Activated naive CD8-positive, alpha-beta T cell treated with anti-CD3 and anti-CD28 coated beads for 36 hours (primary cell): ENCODE measurements at regions not wholly inside any gene's neighbourhood (a gene's known extent, or its start where the extent isn't known, plus 50 kb on each side); places are given as distances from the start of the nearest gene placed in this dataset.

ENCODE experiments used
- DNase-seq: peaks from one replicate; pipeline ENCODE4 v3.0.0; 2021
- H3K27ac Mint-ChIP-seq: one replicate; pipeline ENCODE4 v1.8.0; 2022; ENCODE audit warnings: mild to moderate bottlenecking, moderate library complexity, mixed read lengths
- H3K27me3 Mint-ChIP-seq: one replicate; pipeline ENCODE4 v1.8.0; 2022; ENCODE audit warnings: mild to moderate bottlenecking, mixed read lengths
- H3K36me3 Mint-ChIP-seq: one replicate; pipeline ENCODE4 v1.8.0; 2021; ENCODE audit warnings: mild to moderate bottlenecking, mixed read lengths
- H3K4me1 Mint-ChIP-seq: one replicate; pipeline ENCODE4 v1.8.0; 2021; ENCODE audit warnings: mixed read lengths
- H3K4me3 Mint-ChIP-seq: one replicate; pipeline ENCODE4 v1.8.0; 2022; ENCODE audit warnings: mild to moderate bottlenecking, moderate library complexity, mixed read lengths
- H3K9me3 Mint-ChIP-seq: one replicate; pipeline ENCODE4 v1.8.0; 2022; ENCODE audit warnings: mixed read lengths

DNA sequence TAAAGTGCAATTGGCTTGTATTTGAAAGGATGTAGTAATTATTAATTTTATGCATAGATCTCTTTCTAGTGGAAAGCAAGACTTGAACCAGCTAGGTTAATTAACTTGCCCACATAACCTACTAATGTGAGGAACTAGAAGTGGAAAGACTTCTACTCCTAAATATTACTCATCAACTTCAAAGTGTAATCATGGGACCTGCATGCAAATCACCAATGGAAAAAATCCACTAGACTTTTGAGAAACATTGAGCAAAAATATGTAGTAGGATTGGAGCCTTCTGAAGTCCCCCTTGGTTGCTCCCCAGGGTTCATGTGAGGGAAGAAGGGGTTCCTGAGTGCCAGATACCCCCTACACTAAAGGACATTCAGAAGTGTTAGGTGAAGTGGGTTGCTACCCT, 240.2 kb downstream of the PTEN start:
- no peaks in the 10 kb centered on the region for H3K27me3 Mint-ChIP-seq

DNA sequence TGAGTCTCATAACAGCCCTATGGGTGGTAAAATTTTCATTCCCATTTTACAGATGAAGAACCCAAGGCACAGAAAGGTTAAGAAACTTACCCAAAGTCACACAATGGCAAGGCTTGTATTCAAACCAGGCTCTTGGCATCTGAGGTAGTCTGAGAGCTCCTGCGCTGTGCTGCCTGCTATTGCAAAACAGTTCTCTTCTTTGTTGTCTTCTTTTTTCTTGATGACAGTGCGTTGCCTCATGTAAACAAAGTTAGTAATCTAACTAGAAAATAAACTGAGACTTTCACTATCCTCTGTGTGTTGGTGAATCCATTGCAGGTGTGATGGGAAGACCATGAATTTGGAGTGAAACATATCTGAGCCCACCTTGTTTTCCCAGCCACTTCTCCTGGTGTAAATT, 240.8 kb downstream of the PTEN start:
- DNase-seq: no peak
- Mint-ChIP-seq H3K27ac (no peak overlapping the region), H3K36me3 (no peaks in the 10 kb centered on the region), H3K27me3 (no peaks in the 10 kb centered on the region), H3K4me1 (peaks cover 22% of the 10 kb centered on the region), H3K9me3 (no peaks in the 10 kb centered on the region), H3K4me3 (no peak overlapping the region)

More for the DNA sequence above, 240.2 kb downstream of the PTEN start:
- Mint-ChIP-seq H3K27ac (no peak overlapping the region), H3K36me3 (no peaks in the 10 kb centered on the region), H3K9me3 (no peaks in the 10 kb centered on the region), H3K4me3 (no peak overlapping the region), H3K4me1 (peaks cover 22% of the 10 kb centered on the region)
- no peak for DNase-seq

DNA sequence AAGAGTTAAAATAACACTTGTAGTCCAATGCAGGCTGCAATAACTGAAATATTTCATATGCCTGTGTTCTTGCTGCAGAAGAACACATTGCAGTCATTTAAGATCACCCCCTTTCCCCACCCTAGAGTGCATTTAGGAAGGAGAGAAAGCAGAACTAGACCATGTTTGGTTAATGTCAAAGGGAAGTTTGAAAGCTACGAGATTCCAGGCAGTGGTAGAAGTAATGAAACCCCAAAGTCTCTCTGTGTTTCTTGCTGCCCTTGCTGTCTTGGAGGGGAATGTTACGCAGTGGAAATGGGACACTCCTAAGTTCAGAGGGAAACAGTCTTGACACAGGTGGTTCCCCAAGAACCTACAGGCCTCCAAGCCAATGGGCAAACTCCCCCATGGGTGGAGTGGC, 242.9 kb downstream of the PTEN start:
- Mint-ChIP-seq H3K36me3 (no peaks in the 10 kb centered on the region), H3K27me3 (no peaks in the 10 kb centered on the region), H3K27ac (no peak overlapping the region), H3K4me1 (peaks cover 29% of the 10 kb centered on the region), H3K4me3 (no peak overlapping the region), H3K9me3 (no peaks in the 10 kb centered on the region)
- DNase-seq: no peak

DNA sequence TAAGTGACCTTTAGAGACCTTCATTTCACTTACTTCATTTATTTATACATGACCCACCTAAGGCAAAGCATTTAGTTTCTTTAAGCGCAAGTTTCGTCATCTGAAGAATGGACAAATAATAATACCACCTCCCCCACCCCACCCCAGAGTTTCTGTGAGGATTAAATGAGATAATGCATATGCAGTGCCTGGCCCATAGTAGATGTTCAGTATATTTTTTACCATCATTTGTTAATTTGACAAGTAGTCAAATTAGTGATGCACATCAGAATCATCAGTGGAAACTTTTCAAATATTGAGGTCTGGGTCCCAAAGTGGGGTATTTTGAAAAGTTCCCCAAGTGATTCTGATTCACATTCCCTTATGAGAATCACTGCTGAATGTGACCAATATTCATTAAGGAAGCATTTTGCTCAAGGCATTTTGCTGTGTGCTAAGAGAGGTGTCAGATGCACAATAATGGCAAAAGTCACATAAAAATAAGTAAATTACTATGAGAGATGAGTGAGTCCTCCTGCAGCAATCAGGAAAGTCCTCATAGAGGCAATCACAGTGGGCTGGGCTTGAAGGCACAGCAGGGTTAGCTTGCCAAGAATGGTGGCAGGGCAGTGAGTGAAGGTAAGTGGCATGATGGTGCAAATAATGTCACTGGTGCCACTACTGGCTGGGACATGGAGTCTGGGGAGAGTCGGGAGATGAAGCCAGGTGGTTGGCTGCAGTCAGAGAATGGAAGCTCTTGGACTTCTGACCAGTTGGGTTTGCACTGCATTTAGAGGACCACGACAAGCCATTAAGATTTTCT, 244.1 kb downstream of the PTEN start:
- Mint-ChIP-seq H3K36me3 (no peaks in the 10 kb centered on the region), H3K4me1 (peaks cover 29% of the 10 kb centered on the region), H3K9me3 (no peaks in the 10 kb centered on the region), H3K27me3 (no peaks in the 10 kb centered on the region), H3K4me3 (no peak overlapping the region), H3K27ac (no peak overlapping the region)
- DNase-seq: no peak

DNA sequence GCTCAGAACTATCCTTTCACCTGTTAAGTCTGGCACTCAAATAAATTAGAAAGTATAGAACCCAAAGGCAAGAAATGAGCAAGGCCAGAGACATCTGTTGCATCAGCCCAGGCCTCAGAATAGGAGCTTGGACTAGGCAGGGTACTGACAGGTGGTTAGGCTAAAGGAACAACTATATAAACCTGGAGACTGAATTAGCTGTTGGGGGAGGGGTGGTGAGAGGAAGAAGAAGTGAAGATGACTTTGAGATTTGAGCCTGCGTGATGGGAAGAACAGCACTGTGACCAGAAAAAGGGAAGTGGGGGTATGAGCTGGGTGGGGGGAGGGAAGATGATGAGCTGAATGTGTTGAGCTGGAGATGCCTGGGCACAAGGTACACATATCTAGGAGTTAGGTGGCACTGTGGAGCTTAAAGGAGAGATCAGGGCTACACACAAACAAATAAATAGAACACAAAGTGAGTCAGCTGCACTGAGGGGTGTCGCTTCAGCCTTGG, 244.7 kb downstream of the PTEN start:
- DNase-seq: no peak
- H3K4me1 Mint-ChIP-seq: peaks cover 29% of the 10 kb centered on the region
- H3K27ac Mint-ChIP-seq: no peak overlapping the region
- H3K36me3 Mint-ChIP-seq: no peaks in the 10 kb centered on the region
- no peak overlapping the region for H3K4me3 Mint-ChIP-seq
- no peaks in the 10 kb centered on the region for H3K27me3 Mint-ChIP-seq
- H3K9me3 Mint-ChIP-seq: no peaks in the 10 kb centered on the region

DNA sequence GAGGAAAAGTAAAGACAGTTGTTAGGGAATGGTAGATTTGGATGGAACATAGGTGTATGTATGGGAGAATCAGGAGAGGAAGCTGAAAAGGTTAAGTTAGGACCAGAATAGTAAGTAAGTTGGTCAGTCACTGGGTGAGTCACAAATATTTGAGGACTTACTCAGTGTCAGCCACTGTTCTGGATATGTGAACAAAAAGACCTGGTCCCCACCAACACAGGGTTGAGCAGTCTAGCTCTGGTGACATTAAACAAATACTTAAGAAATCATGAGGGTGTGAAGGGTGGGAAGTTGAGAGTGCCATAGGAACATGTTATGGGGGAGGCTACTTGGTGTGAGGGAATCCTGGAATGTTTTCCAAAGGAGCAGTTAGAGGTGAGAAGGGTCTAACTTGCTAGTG, 246.9 kb downstream of the PTEN start:
- H3K9me3 Mint-ChIP-seq: no peaks in the 10 kb centered on the region
- no peaks in the 10 kb centered on the region for H3K27me3 Mint-ChIP-seq
- no peak for DNase-seq
- no peak overlapping the region for H3K4me3 Mint-ChIP-seq
- H3K27ac Mint-ChIP-seq: no peak overlapping the region
- H3K4me1 Mint-ChIP-seq: peaks cover 27% of the 10 kb centered on the region
- no peaks in the 10 kb centered on the region for H3K36me3 Mint-ChIP-seq

DNA sequence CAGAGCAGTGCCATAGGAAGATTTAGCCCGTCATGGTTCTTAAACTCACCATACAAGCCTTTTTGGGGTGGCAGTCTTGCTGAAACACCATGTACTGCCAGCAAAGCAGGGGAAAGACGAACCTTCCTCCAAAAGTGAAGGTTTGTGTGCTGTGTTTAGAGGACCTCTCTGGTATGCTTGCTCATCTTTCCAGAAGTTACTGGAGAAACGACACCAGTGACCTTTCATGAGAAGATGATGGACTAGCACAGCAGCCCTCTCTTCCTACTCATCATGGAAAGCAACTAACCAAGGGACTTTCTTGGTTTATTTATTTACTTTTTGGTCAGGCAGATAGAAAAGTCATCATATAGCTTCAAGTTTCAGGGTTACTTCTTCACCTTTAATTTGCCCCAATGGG, 247.4 kb downstream of the PTEN start:
- no peak overlapping the region for H3K27ac Mint-ChIP-seq
- H3K36me3 Mint-ChIP-seq: no peaks in the 10 kb centered on the region
- H3K27me3 Mint-ChIP-seq: no peaks in the 10 kb centered on the region
- no peaks in the 10 kb centered on the region for H3K9me3 Mint-ChIP-seq
- no peak for DNase-seq
- peaks cover 27% of the 10 kb centered on the region for H3K4me1 Mint-ChIP-seq
- no peak overlapping the region for H3K4me3 Mint-ChIP-seq

DNA sequence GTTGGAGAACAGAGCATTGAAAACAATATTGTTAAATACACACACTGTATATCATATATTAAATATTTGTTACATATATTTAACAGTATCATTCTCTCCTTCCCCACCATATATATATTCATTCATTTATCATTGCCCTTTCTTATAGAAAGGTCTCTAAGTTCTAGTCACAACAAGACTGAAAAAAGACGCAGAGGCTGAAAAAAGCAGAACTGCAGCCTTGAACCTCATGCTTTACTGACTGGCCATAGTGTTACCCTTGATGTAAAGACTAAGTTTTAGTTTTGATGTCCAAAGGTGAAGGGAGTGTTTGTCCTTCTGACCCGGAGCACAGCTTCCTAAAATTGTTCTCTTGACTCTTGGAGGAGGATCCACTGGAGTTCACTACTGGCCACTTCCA, 247.9 kb downstream of the PTEN start:
- no peak overlapping the region for H3K27ac Mint-ChIP-seq
- no peaks in the 10 kb centered on the region for H3K27me3 Mint-ChIP-seq
- no peaks in the 10 kb centered on the region for H3K36me3 Mint-ChIP-seq
- H3K4me1 Mint-ChIP-seq: peaks cover 27% of the 10 kb centered on the region
- DNase-seq: no peak
- H3K4me3 Mint-ChIP-seq: no peak overlapping the region
- no peaks in the 10 kb centered on the region for H3K9me3 Mint-ChIP-seq

DNA sequence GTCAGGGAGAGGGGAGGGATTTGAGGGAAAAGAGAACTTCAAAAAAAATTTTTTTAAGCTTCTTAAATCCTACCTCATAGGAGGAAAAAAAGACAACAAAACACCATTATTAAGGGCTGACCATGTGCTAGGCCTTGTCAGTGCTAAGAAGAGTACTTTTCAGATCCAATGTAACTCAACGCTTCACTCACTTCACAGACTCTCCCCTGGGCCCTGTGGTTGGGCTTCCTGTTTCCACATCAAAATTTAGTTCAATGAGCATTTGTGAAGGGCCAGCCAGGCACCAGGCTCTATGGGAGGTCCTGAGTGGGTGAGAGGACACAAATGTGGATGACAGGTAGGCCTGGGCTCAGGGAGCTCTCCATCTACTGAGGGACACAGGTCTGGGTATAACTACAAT, 249.8 kb downstream of the PTEN start:
- Mint-ChIP-seq H3K27me3 (no peaks in the 10 kb centered on the region), H3K4me1 (peaks cover 18% of the 10 kb centered on the region), H3K9me3 (no peaks in the 10 kb centered on the region), H3K4me3 (no peak overlapping the region), H3K27ac (no peak overlapping the region), H3K36me3 (no peaks in the 10 kb centered on the region)
- DNase-seq: no peak

DNA sequence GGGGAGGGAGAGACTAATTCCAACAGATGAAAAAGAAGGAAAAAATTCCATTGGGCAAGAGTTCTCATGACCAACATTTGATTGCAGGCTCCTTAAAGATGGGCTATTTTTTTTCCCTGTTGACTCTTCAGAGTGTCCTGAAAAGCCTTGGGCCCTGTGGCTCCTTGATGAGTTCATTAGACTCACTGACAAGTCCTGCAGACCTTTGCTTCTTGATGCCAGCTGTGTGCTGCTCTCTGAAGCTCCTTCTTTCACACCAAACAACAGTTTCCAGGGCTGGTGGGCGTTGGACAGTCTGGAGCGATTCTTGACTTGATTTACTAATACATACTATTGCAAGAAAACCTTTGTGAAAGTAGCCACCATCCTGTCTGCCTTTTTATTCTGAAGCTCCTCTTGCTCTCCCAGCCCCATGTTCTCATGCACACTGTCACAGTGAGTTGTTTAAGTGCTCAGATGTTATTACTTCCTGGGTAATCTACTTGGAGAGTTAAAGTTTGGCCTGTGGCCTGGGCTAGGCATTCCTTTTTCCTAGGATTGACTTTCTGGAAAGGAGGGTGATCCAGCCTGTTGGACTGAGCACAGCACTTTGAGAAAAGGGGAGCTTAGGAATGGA, 250.3 kb downstream of the PTEN start:
- Mint-ChIP-seq H3K36me3 (no peaks in the 10 kb centered on the region), H3K27ac (no peak overlapping the region), H3K4me3 (no peak overlapping the region), H3K4me1 (peaks cover 15% of the 10 kb centered on the region), H3K9me3 (no peaks in the 10 kb centered on the region), H3K27me3 (no peaks in the 10 kb centered on the region)
- DNase-seq: no peak

DNA sequence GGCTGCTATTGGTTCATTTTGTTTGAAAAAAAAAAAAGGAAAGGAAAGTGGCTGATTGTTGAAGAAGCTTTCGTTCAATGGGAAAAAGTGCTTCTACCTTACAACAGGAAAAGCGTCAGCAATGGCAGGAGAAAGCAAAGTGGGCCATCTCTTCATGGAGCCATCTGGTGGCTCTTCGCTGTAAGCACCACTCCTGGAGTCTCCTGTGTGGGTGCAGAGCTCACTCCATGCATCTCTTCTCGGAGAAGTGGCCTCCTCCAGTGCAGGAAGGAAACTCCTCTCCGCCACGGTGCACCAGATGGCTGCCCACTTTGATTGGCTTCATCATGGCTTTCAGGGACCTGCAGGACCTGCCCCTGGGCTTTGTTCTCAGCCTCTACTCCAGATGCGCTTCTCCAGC, 250.9 kb downstream of the PTEN start:
- Mint-ChIP-seq H3K4me3 (no peak overlapping the region), H3K27me3 (no peaks in the 10 kb centered on the region), H3K36me3 (no peaks in the 10 kb centered on the region), H3K27ac (no peak overlapping the region), H3K9me3 (no peaks in the 10 kb centered on the region), H3K4me1 (peaks cover 15% of the 10 kb centered on the region)
- no peak for DNase-seq

DNA sequence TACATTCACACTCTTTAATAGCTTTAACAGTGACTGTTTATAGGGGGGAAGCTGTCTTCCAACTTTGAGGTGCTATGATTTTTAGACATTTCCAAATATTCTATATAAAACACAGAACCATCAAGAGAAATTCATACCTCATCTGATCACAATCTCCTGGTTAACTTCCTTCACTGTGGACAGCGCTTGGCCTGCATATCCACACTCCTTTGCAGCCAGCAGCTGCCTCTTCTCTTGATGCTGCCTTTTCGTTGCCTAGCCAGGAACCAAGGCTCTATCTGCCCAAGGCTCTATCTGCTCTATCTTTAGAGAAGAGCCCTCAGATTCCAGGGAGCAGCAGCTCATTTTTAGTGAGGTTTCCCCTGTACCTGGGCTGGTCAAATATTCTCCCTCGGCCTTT, 252.0 kb downstream of the PTEN start:
- Mint-ChIP-seq H3K27me3 (no peaks in the 10 kb centered on the region), H3K4me3 (no peak overlapping the region), H3K36me3 (no peaks in the 10 kb centered on the region), H3K4me1 (peaks cover 17% of the 10 kb centered on the region), H3K9me3 (no peaks in the 10 kb centered on the region), H3K27ac (no peak overlapping the region)
- DNase-seq: no peak

DNA sequence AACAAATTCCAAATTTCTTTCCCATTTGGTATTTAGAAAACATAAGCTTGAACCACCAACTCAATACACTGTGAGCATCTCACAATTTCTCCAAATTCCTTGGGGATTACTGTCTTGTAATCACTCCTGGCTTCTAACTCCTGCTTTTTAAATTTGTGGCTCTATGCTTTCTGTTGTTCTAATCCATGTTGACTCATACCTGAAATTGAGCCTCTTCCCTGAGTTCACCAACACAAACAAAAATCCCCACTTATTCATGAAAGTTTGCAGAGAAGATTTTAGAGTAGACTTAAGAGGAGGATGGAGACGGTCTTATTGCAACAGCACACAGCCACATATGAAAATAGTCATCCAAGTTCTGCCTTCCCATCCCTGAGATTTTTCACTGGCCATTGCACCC, 252.5 kb downstream of the PTEN start:
- no peak for DNase-seq
- Mint-ChIP-seq H3K9me3 (no peaks in the 10 kb centered on the region), H3K27ac (no peak overlapping the region), H3K36me3 (no peaks in the 10 kb centered on the region), H3K27me3 (no peaks in the 10 kb centered on the region), H3K4me3 (no peak overlapping the region), H3K4me1 (peaks cover 15% of the 10 kb centered on the region)

DNA sequence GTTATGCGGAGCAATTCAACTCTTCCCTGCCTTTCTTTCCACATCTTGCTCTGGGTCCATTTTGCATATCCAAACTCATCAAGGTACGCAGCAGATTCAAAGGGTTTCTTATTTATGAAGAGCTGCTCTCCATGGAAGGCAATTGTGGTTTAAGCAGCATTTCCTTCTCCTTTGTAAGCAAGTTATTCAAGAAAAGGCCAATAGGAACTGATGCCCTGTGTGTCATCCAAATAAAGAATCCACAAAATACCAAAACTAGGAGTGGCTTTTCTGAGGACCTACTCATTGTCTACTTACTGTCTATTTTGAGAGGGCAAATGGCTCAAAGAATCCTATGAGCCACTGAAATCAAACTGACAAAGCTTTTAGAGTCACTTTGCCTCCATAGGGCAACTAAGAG, 253.1 kb downstream of the PTEN start:
- Mint-ChIP-seq H3K4me1 (peaks cover 15% of the 10 kb centered on the region), H3K36me3 (no peaks in the 10 kb centered on the region), H3K27ac (no peak overlapping the region), H3K4me3 (no peak overlapping the region), H3K9me3 (no peaks in the 10 kb centered on the region), H3K27me3 (no peaks in the 10 kb centered on the region)
- no peak for DNase-seq

DNA sequence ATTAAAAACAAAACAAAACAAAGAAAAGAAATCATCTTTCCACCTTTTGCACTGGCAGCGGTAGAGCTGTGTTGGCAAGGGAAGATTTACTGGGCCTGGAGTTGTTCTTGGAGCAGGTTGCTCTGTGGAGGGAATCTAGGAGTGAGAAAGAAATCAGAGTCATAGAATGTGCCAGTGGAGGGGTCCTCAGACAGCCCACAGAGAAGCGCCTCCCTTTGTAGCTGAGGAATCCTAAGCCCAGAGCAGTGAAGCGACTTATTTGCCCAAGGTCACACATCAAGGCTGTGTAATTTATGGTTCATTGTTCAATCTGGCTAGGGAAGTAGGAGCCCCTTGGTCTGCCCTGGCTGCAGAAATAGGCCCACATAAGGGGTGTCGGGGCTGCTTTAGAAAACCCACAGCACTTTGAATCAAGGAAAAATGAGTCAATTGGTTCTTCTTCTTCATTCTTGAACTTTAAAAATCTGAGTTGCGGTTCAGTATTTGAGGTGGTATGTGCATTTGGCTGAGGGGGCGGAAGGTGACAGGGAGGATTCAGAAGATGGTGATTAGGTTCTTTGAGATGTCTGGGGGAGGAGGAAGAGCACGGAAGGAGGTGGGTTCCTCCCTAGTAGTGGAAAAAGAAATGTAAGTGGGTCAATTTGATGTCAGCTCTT, 253.7 kb downstream of the PTEN start:
- no peak overlapping the region for H3K27ac Mint-ChIP-seq
- H3K4me1 Mint-ChIP-seq: peaks cover 15% of the 10 kb centered on the region
- no peak overlapping the region for H3K4me3 Mint-ChIP-seq
- no peaks in the 10 kb centered on the region for H3K9me3 Mint-ChIP-seq
- peaks cover 1% of the 10 kb centered on the region for H3K27me3 Mint-ChIP-seq
- DNase-seq: peak; percentile 75
- H3K36me3 Mint-ChIP-seq: no peaks in the 10 kb centered on the region
